Heart right ventricle (tissue), 16 donors: ENCODE measurements at regions not wholly inside any gene's neighbourhood (a gene's known extent, or its start where the extent isn't known, plus 50 kb on each side); places are given as distances from the start of the nearest gene placed in this dataset.

Experiments
- ATAC-seq, 8 donors: fragments of 200-7000 bp; cut with Tn5 transposase; one replicate each; pipeline ENCODE4 v1.9.1; 2020; ENCODE audit warnings: mild to moderate bottlenecking in 8 of 8, moderate library complexity in 8 of 8, moderate number of reproducible peaks in 1 of 8
- DNase-seq, 2 donors: peaks; one replicate each; pipeline ENCODE4 v3.0.0-alpha.2; 2020
- H3K27ac ChIP-seq, 10 donors: fragments of 200-600 bp; sonication (generic) in 2 of 10; one replicate each; pipeline versions ENCODE4 v1.5.0 to v1.8.0; 2020 to 2022; ENCODE audit warnings: mild to moderate bottlenecking in 3 of 10
- H3K27me3 ChIP-seq, 7 donors: fragments of 200-600 bp; one replicate each; pipeline ENCODE4 v1.8.0; 2021 to 2022; ENCODE audit warnings: mild to moderate bottlenecking in 2 of 7
- H3K36me3 ChIP-seq, 9 donors: fragments of 200-600 bp; sonication (generic) in 1 of 9; one replicate each; pipeline versions ENCODE4 v1.5.0 to v1.8.0; 2020 to 2022; ENCODE audit warnings: mild to moderate bottlenecking in 2 of 9
- H3K4me1 ChIP-seq, 9 donors: fragments of 200-600 bp; sonication (generic) in 1 of 9; one replicate each; pipeline versions ENCODE4 v1.5.0 to v1.8.0; 2020 to 2022; ENCODE audit warnings: mild to moderate bottlenecking in 4 of 9
- H3K4me3 ChIP-seq, 10 donors: fragments of 200-600 bp; sonication (generic) in 2 of 10; one replicate each; pipeline versions ENCODE4 v1.5.0 to v1.8.0; 2020 to 2022; ENCODE audit warnings: mild to moderate bottlenecking in 7 of 10, moderate library complexity in 2 of 10
- H3K9me3 ChIP-seq, 11 donors: fragments of 200-600 bp in 10 of 11; sonication (generic) in 2 of 11; one replicate each; pipeline versions ENCODE4 v1.5.0 to v1.8.0; 2013 to 2022; ENCODE audit warnings: mild to moderate bottlenecking in 2 of 11, control low read depth in 1 of 11, moderate library complexity in 1 of 11
- WGBS, 2 donors: extraction: QIAGEN DNeasy Blood & Tissue Kit; methylation state at CpG; one replicate each; pipeline ENCODE4 v1.1.7; 2013; ENCODE audit warnings: inconsistent platforms in 1 of 2; 5-methylcytosine and 5-hydroxymethylcytosine counted together
- intact Hi-C, 10 donors: fragments of 100-400 bp; cut with DNase I; formaldehyde crosslinking; loops; one replicate each; pipeline versions ENCODE4 v1.11.1 to v1.14.2; 2022
- TF ChIP-seq, protein P1 (sequence below), 9 donors: fragments of 200-600 bp; sonication (generic) in 2 of 9; IDR thresholded peaks; one replicate each; pipeline versions ENCODE4 v1.5.0 to v1.8.0; 2021 to 2022; ENCODE audit warnings: antibody characterized with exemption in 9 of 9, mild to moderate bottlenecking in 5 of 9, moderate library complexity in 1 of 9
- donor health status: Arrhythmogenic right ventricular cardiomyopathy.
- donor health status: ischemic (EF 13 %, LVEDD 7.1; RV severe dilation, severe dysfunction).
- donor health status: healthy with polysubstance abuse.
- donor health status: DM: no; HTN: yes; CAD: no.
- donor health status: DM: no; HTN: no; CAD: no.
- donor health status: ischemic (EF 25% LVEDD 6.9; RV normal size, moderate dysfunction).
- donor health status: ischemic (EF 25% LVEDD 5.7; RV mildly dilated, moderate dysfunction).
- donor health status: healthy.
- donor health status: DM: yes; HTN: yes; CAD: no.
- donor health status: Ischemic cardiomyopathy.
- donor health status: ischemic (EF 35%, LVEDD 5.7; RV mildly dilated, moderate dysfunction).
- donor health status: nonischemic (EF 11% LVEDD 7.7; RV severe dilation, severe dysfunction).
- donor health status: DM: yes; HTN: yes; CAD: no.
- donor health status: PGD.
- donor health status: ischemic (EF 29% LVEDD 5.4; RV normal size, mild dysfunction).
- donor health status: nonischemic (EF 23%, LVEDD 6.1; RV moderate dilation, normal function).

DNA sequence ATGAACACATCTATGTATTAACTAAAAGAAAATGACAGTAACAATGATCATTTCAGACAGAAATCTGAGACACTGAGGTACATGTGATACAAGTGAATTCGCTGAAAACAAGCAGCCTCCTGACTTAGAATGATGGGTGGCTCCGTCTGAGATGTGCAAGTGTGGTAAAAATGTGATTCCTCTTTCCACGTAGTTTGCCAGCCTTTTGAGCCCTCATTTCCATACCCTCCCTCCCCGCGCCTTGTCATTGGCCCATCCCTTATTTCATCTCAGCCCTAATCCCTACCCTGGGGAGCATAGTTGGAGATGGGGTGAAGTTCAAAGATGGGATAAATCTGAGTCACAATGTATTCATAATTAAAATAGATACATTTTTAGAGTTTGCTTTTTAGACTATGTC is 107.8 kb downstream of the BMP4 start:
- no peak for DNase-seq

DNA sequence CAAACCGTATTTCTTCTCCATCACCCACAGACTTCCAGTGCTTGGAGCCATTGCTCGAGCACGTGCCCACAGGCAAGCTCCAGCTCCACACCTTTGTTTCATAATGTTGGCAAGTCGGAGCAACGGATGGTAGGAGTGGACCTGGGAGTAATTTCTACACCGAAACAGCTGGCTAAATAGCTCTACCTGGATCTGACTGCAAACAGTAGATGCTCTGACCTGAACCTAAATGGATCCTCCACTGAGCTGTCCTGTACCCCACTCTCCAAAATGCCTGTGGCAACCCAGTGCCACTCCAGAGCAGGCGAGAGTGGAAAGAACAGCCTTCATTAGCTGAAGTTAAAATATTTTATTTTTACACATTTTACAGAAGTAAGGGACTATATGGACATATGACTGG is 108.7 kb downstream of the BMP4 start:
- Histone ChIP-seq H3K4me3 (no peak overlapping the region), H3K9me3 (no peaks in the 10 kb centered on the region), H3K4me1 (no peaks in the 10 kb centered on the region), H3K27me3 (no peaks in the 10 kb centered on the region), H3K36me3 (no peaks in the 10 kb centered on the region), H3K27ac (no peak overlapping the region)
- 96 to 97% methylated on average over 7 of the region's 7 CpGs for WGBS, 2 donors
- intact Hi-C loops, result no loop called here
- ATAC-seq (no peak), DNase-seq (no peak)
- TF ChIP-seq, protein P1, sequence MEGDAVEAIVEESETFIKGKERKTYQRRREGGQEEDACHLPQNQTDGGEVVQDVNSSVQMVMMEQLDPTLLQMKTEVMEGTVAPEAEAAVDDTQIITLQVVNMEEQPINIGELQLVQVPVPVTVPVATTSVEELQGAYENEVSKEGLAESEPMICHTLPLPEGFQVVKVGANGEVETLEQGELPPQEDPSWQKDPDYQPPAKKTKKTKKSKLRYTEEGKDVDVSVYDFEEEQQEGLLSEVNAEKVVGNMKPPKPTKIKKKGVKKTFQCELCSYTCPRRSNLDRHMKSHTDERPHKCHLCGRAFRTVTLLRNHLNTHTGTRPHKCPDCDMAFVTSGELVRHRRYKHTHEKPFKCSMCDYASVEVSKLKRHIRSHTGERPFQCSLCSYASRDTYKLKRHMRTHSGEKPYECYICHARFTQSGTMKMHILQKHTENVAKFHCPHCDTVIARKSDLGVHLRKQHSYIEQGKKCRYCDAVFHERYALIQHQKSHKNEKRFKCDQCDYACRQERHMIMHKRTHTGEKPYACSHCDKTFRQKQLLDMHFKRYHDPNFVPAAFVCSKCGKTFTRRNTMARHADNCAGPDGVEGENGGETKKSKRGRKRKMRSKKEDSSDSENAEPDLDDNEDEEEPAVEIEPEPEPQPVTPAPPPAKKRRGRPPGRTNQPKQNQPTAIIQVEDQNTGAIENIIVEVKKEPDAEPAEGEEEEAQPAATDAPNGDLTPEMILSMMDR (IDR thresholded peaks at IDR 0.05), result no peak

More for the DNA sequence above, 107.8 kb downstream of the BMP4 start:
- Histone ChIP-seq H3K4me1 (no peaks in the 10 kb centered on the region), H3K9me3 (no peaks in the 10 kb centered on the region), H3K36me3 (no peaks in the 10 kb centered on the region), H3K4me3 (no peak overlapping the region), H3K27me3 (no peaks in the 10 kb centered on the region), H3K27ac (no peak overlapping the region)
- TF ChIP-seq, protein P1 (IDR thresholded peaks at IDR 0.05), result no peak
- ATAC-seq, result no peak
- intact Hi-C loops, result no loop called here
- WGBS, 2 donors, result 93% methylated on average over 5 of the region's 5 CpGs

DNA sequence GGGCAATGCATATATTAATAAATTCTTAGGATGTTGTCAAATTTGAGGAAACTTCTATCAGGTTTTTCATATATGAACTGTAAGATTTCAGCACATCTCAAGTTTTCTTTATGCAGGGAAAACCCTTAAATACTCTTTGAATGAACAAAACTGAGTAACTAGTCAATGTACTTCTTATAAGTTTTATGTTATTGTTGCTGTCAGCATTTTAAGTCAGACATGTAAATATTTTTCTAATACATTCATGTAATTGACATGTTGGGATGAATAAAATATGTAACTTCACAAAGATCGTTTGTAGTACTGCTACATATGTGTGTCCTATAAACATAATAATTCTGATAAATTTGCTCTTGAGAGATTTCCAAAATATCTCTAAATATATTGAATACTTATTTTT is 109.6 kb downstream of the BMP4 start:
- no peaks in the 10 kb centered on the region for H3K4me1 ChIP-seq
- H3K27me3 ChIP-seq, result no peaks in the 10 kb centered on the region
- ATAC-seq (no peak), DNase-seq (no peak)
- no peaks in the 10 kb centered on the region for H3K36me3 ChIP-seq
- 83 to 91% methylated on average over 1 of the region's 1 CpG for WGBS, 2 donors
- intact Hi-C loops, result no loop called here
- no peak overlapping the region for H3K4me3 ChIP-seq
- TF ChIP-seq, protein P1 (IDR thresholded peaks at IDR 0.05), result no peak
- H3K9me3 ChIP-seq, result no peaks in the 10 kb centered on the region
- H3K27ac ChIP-seq, result no peak overlapping the region

DNA sequence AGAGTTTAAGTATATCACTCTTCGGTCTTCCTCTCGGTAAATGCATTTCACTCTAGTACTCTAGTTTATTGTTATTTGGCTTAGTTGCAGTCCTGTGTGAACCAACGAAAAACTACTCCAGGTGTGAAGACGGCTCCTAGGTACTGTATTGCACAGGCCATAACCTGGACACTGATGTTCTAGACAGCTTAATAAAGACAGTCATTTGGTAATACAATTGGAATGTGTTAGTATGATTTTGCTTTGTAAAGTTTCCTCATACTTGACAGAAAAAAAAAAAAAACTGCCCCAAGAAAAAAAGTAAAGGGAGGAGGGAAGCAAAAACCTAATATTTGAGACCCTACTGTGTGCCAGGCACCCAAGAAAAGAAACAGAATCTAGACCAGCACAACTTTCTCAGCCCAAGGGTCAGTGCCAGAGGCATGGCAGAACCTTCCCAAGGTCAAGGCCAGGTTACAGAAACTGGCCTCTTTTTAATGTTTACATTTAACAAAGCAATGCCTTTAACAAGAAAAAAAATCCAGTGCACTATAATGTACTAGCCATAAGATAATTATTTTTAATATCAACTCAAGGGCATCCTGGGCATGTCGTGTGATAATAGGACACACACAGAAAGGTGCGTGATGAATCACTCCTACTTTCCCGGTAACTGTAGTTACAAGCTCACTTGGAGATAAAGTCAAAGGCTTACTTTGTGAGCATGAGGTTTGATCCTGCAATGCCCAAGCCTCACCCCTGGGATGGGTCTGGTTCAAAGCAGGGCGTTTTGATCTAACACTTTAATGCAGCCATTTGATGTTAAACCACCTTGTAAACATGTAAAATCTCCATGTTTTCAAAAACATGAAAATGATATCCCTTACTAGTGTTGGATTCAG is 110.6 kb downstream of the BMP4 start:
- no peak for ATAC-seq
- H3K27me3 ChIP-seq, result no peaks in the 10 kb centered on the region
- TF ChIP-seq, protein P1 (IDR thresholded peaks at IDR 0.05), result no peak

More for the DNA sequence above, 110.6 kb downstream of the BMP4 start:
- DNase-seq, result no peak
- no peak overlapping the region for H3K27ac ChIP-seq
- H3K9me3 ChIP-seq, result no peaks in the 10 kb centered on the region
- H3K4me3 ChIP-seq, result no peak overlapping the region
- H3K4me1 ChIP-seq, result no peaks in the 10 kb centered on the region
- H3K36me3 ChIP-seq, result no peaks in the 10 kb centered on the region
- intact Hi-C loops, result no loop called here
- WGBS, 2 donors, result 86 to 89% methylated on average over 8 of the region's 8 CpGs
